HEK293 (cell line): ENCODE measurements at regions not wholly inside any gene's neighbourhood (a gene's known extent, or its start where the extent isn't known, plus 50 kb on each side); places are given as distances from the start of the nearest gene placed in this dataset.

Experiments
- ZNF677 ChIP-seq: fragments of 450-650 bp; IDR thresholded peaks from 2 replicates; pipeline ENCODE4 v1.5.0; 2018; ENCODE audit warnings: missing biosample characterization, mild to moderate bottlenecking, missing genetic modification characterization, moderate library complexity
- TF ChIP-seq, protein P1 (sequence below): fragments of 450-650 bp; formaldehyde crosslinking; IDR thresholded peaks from 2 replicates; pipeline ENCODE4 v1.5.1; 2016; ENCODE audit warnings: missing biosample characterization, missing genetic modification characterization
- TF ChIP-seq, protein P2 (sequence below): fragments of 450-650 bp; formaldehyde crosslinking; IDR thresholded peaks from 2 replicates; pipeline ENCODE4 v1.5.1; 2016; ENCODE audit warnings: missing biosample characterization, missing genetic modification characterization

DNA sequence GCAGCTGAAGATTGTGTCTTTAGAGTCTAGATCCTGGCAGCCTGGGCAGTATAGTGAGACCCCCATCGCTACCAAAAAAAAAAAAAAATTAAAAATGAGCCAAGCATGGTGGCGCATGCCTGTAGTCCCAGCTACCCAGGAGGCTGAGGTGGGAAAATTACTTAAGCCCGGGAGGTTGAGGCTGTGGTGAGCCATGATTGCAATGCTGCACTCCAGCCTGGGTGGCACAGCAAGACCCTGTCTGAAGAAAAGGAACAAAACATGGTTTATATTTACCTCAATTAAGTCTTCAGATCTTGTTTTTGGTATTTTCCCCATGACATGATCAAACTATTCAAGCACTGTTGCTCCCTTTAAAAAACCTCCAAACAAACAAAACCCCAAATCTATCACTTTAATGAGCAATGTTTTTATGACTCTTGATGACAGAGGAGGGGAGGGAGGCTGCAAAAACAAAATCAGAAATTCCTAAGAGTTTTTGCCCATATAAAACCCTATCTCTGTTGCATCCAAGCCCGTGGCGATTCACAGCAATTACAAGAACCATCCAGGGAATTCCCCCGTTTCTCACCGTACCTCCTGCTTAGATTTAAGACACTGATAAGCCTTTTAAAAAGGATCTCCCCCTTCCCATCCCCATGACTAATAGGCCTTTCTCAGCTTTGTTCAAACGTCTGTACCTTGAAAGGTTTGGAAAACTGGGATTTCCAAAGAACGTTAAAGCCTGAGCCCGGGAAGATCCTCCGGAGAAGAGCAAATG is 259.9 kb downstream of the BMP7 start:
- TF ChIP-seq, protein P1, sequence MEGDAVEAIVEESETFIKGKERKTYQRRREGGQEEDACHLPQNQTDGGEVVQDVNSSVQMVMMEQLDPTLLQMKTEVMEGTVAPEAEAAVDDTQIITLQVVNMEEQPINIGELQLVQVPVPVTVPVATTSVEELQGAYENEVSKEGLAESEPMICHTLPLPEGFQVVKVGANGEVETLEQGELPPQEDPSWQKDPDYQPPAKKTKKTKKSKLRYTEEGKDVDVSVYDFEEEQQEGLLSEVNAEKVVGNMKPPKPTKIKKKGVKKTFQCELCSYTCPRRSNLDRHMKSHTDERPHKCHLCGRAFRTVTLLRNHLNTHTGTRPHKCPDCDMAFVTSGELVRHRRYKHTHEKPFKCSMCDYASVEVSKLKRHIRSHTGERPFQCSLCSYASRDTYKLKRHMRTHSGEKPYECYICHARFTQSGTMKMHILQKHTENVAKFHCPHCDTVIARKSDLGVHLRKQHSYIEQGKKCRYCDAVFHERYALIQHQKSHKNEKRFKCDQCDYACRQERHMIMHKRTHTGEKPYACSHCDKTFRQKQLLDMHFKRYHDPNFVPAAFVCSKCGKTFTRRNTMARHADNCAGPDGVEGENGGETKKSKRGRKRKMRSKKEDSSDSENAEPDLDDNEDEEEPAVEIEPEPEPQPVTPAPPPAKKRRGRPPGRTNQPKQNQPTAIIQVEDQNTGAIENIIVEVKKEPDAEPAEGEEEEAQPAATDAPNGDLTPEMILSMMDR = no peak
- no peak for TF ChIP-seq ZNF677
- TF ChIP-seq, protein P2, sequence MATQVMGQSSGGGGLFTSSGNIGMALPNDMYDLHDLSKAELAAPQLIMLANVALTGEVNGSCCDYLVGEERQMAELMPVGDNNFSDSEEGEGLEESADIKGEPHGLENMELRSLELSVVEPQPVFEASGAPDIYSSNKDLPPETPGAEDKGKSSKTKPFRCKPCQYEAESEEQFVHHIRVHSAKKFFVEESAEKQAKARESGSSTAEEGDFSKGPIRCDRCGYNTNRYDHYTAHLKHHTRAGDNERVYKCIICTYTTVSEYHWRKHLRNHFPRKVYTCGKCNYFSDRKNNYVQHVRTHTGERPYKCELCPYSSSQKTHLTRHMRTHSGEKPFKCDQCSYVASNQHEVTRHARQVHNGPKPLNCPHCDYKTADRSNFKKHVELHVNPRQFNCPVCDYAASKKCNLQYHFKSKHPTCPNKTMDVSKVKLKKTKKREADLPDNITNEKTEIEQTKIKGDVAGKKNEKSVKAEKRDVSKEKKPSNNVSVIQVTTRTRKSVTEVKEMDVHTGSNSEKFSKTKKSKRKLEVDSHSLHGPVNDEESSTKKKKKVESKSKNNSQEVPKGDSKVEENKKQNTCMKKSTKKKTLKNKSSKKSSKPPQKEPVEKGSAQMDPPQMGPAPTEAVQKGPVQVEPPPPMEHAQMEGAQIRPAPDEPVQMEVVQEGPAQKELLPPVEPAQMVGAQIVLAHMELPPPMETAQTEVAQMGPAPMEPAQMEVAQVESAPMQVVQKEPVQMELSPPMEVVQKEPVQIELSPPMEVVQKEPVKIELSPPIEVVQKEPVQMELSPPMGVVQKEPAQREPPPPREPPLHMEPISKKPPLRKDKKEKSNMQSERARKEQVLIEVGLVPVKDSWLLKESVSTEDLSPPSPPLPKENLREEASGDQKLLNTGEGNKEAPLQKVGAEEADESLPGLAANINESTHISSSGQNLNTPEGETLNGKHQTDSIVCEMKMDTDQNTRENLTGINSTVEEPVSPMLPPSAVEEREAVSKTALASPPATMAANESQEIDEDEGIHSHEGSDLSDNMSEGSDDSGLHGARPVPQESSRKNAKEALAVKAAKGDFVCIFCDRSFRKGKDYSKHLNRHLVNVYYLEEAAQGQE = no peak
